WI38 (cell line): ENCODE measurements at regions not wholly inside any gene's neighbourhood (a gene's known extent, or its start where the extent isn't known, plus 50 kb on each side); places are given as distances from the start of the nearest gene placed in this dataset.

Source experiments
- H3K4me3 ChIP-seq: 2 replicates; pipeline ENCODE4 v1.5.1; 2011; ENCODE audit warnings: low read depth, mild to moderate bottlenecking, control low read depth, low read length
- TF ChIP-seq, protein P1 (sequence below): IDR thresholded peaks from 2 replicates; pipeline ENCODE4 v1.5.1; 2012; ENCODE audit warnings: low read depth, mild to moderate bottlenecking, control low read depth, low read length

DNA sequence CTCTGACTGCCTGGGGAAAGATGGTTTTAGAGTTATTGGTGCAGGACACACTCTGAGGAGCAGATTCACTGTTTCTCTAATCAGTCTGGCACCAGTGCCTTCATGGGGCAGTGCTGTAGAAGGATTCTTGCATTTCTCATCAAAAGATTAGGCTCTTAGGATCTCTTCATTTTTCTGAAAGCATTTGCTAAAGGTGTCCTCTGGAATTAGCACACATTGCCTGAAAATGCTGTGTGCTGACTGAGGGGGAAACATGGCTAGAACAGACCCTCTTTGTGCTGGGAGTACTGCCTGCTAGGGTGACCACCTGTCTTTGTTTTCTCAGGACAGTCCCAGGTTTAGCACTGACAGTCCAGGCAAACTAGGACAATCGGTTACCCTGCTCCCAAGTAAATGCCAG, 301.0 kb downstream of the PTEN start:
- no peak overlapping the region for H3K4me3 ChIP-seq
- TF ChIP-seq, protein P1, sequence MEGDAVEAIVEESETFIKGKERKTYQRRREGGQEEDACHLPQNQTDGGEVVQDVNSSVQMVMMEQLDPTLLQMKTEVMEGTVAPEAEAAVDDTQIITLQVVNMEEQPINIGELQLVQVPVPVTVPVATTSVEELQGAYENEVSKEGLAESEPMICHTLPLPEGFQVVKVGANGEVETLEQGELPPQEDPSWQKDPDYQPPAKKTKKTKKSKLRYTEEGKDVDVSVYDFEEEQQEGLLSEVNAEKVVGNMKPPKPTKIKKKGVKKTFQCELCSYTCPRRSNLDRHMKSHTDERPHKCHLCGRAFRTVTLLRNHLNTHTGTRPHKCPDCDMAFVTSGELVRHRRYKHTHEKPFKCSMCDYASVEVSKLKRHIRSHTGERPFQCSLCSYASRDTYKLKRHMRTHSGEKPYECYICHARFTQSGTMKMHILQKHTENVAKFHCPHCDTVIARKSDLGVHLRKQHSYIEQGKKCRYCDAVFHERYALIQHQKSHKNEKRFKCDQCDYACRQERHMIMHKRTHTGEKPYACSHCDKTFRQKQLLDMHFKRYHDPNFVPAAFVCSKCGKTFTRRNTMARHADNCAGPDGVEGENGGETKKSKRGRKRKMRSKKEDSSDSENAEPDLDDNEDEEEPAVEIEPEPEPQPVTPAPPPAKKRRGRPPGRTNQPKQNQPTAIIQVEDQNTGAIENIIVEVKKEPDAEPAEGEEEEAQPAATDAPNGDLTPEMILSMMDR, result no peak

DNA sequence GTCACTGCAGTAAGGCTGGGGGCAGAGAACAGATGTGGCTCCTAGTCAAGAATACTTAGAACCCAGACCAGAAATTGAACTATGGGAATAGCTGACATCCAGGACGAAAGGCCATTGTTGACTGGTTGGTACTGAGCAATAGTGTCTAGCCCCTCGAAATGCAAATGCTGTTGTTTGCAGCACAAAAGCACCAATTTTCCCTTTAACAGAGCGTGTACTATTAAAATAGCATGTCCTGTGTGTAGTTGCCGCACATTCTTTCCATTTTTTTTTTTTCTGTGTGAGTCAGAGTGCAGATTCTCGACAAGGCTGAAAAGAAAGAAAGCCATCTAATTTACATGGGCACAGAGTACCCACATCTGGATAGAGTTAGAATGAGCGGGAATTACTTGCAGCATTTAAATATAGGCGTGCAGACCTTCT, 302.4 kb downstream of the PTEN start:
- no peak overlapping the region for H3K4me3 ChIP-seq

DNA sequence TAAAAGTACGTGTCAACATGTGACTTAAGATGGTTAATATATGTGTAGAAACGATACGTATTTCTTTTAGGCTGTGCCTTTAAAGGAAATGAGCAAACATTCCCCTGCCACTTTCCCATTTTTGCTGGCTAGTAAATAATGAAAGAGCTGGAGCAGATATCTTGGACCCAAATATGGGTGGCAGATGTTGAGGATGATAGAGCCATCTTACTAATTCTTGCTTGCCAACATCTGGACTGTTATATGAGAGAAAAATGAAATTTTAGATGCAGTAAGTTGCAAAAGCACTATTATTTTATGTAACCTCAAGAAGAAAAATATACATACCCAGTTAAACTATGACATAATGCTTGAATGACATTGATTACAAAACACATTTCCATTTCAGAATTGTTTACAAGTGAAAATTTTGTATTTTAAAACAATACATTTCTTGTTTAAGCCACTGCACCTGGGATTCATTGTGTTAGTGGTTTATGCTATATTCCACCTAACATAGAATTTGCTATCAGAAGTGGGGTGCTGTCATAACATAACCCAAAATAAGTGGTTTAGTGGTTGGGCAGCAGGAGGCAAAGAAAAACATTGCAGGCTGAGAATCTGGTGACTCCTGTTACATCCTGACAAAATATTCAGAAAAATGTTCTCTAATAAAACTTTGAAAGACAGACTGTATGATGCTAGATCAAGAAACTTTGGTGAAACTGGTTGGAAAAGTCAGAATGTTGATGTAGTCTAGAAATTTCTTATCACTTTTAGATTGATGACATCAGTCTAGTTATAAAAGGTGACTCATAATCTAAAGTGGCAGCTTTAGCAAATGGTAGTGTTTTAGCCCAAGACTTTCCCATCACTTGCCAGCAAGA, 305.0 kb downstream of the PTEN start:
- H3K4me3 ChIP-seq, result no peak overlapping the region
- TF ChIP-seq, protein P1, result no peak

More for the DNA sequence above, 302.4 kb downstream of the PTEN start:
- TF ChIP-seq, protein P1, result no peak

DNA sequence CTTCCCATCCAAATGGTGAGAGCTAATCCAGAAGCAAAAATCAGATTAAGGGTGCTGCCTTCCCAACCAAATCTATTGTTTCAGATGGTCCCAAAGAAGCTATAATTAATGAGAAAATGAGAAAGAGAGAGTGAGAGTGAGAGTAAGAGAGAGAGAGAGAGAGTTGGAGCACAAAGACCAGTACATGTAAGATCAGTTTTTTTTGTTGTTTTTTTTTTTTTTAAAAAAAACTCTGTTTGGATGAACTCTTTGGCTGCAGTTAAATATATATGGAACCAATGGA, 305.6 kb downstream of the PTEN start:
- no peak overlapping the region for H3K4me3 ChIP-seq
- TF ChIP-seq, protein P1, result no peak

DNA sequence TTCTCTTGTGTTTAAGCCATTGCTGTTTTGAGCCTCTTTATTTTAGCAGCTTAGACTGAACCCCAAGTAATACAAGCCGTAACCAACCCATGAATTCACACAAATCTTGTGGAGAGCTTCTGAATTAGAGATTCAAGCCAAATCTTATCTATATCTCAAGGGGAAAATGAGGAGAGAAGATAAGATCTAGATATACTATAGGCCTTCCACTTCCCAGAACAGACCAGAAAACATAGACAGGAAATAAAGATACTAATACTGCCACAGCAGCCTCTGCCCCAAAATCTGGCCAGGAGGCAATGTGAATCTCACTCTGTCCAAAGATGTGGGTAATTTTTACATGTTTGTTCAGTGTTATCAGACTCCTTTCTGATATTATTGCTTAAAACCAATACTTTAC, 307.2 kb downstream of the PTEN start:
- no peak overlapping the region for H3K4me3 ChIP-seq
- TF ChIP-seq, protein P1, result no peak

DNA sequence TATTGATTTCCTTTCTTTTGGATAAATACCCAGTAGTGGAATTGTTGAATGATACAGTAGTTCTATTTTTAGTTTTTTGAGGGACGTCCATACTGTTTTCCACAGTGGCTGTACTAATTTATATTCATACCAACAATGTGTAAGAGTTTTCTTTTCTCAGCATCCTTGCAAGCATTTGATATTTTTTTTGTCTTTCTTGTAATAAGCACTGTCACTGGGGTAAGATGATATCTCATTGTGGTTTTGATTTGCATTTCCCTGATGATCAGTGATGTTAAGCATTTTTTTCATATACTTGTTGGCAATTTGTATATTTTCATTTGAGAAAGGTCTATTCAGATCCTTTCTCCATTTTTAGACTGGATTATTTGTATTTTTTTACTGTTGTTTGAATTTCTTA, 308.7 kb downstream of the PTEN start:
- no peak overlapping the region for H3K4me3 ChIP-seq
- TF ChIP-seq, protein P1, result no peak

DNA sequence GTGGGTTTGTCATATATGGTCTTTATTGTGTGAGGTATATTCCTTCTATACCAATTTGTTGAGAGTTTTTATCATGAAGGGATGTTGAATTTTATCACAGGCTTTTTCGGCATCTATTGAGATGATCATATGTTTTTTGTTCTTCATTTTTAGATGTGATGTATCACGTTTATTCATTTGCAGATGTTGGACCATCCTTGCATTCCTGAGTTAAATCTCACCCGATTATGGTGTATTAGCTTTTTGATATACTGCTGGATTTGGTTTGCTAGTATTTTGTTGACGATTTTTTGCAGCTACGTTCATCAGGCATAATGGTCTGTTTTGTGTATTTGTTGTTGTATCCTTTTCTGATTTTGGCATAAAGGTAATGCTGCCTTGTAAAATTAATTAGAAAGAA, 311.0 kb downstream of the PTEN start:
- TF ChIP-seq, protein P1, result no peak

More for the DNA sequence above, 311.0 kb downstream of the PTEN start:
- H3K4me3 ChIP-seq, result no peak overlapping the region
